ENCODE measurements at regions not wholly inside any gene's neighbourhood (a gene's known extent, or its start where the extent isn't known, plus 50 kb on each side); places are given as distances from the start of the nearest gene placed in this dataset.

DNA sequence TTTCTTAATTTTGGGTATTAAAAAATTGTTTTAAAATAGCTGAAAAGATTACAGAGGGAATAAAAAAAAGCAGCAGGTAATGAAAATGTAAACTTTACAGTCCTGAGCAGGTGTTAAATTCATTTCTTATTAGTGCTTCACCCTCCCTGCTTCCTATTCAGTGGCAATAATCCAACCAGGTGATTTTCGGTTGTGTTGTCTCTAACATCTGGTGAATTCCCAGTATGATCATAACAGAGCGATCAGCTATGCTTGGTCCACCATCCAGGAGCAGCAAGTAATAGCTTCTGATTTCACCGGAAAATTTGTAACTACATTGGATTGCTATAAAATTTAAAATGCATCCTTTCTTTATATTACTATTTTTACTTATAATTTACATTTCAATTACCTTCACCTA, 673.1 kb downstream of the SOCS6 start:
- H3K27ac ChIP-seq (ENCODE audit: low read depth in 2 of 2, low read length in 2 of 2), result no peak overlapping the region
- no peak for DNase-seq
- no peaks in the 10 kb centered on the region for H3K36me3 ChIP-seq (ENCODE audit: control insufficient read depth in 2 of 3, insufficient read depth in 3 of 3, low read length in 3 of 3)
- H3K27me3 ChIP-seq (ENCODE audit: control insufficient read depth, insufficient read depth, low read length), result no peaks in the 10 kb centered on the region
- H3K9ac ChIP-seq (ENCODE audit: low read length in 3 of 3), result no peak overlapping the region
- no peaks in the 10 kb centered on the region for H3K9me3 ChIP-seq (ENCODE audit: control insufficient read depth in 2 of 3, insufficient read depth in 1 of 3, low read length in 3 of 3)
- H3K4me1 ChIP-seq (ENCODE audit: control insufficient read depth in 2 of 3, insufficient read depth in 2 of 3, low read depth in 1 of 3, low read length in 3 of 3), result peaks cover 0 to 2% (median 0%) of the 10 kb centered on the region in 3 donors
- TF ChIP-seq, protein P1, sequence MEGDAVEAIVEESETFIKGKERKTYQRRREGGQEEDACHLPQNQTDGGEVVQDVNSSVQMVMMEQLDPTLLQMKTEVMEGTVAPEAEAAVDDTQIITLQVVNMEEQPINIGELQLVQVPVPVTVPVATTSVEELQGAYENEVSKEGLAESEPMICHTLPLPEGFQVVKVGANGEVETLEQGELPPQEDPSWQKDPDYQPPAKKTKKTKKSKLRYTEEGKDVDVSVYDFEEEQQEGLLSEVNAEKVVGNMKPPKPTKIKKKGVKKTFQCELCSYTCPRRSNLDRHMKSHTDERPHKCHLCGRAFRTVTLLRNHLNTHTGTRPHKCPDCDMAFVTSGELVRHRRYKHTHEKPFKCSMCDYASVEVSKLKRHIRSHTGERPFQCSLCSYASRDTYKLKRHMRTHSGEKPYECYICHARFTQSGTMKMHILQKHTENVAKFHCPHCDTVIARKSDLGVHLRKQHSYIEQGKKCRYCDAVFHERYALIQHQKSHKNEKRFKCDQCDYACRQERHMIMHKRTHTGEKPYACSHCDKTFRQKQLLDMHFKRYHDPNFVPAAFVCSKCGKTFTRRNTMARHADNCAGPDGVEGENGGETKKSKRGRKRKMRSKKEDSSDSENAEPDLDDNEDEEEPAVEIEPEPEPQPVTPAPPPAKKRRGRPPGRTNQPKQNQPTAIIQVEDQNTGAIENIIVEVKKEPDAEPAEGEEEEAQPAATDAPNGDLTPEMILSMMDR (IDR thresholded peaks at IDR 0.05; ENCODE audit: borderline replicate concordance, extremely low read depth, insufficient read depth), result no peak
- intact Hi-C loops (cut with DNase I), result no loop called here
- H3K4me3 ChIP-seq (ENCODE audit: low read length in 3 of 3), result no peak overlapping the region
- FAIRE-seq, result no peak

DNA sequence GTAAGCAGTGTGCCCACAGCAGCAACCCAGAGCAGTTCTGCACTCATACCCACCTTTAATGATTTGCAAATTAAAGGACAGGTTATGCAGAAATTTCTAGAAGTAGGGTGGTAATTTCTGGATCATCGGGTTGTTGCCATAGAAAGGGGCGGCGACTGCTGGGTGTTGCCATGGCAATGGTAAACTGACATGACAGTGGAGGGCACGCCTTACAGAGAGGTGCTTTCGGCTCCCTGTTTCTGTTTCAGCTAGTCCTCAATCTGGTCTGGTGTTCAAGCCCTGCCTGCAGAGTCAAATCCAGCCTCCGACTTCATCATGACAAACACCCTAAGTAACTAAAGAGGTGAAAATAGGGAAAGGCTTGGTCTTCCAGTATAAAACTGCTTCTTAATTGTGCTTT, 667.7 kb downstream of the SOCS6 start:
- no peak for FAIRE-seq
- Histone ChIP-seq H3K4me3 (ENCODE audit: low read length in 3 of 3) (no peak overlapping the region), H3K4me1 (ENCODE audit: control insufficient read depth in 2 of 3, insufficient read depth in 2 of 3, low read depth in 1 of 3, low read length in 3 of 3) (no peaks in the 10 kb centered on the region), H3K36me3 (ENCODE audit: control insufficient read depth in 2 of 3, insufficient read depth in 3 of 3, low read length in 3 of 3) (no peaks in the 10 kb centered on the region), H3K9ac (ENCODE audit: low read length in 3 of 3) (no peak overlapping the region), H3K27ac (ENCODE audit: low read depth in 2 of 2, low read length in 2 of 2) (no peak overlapping the region), H3K27me3 (ENCODE audit: control insufficient read depth, insufficient read depth, low read length) (no peaks in the 10 kb centered on the region), H3K9me3 (ENCODE audit: control insufficient read depth in 2 of 3, insufficient read depth in 1 of 3, low read length in 3 of 3) (no peaks in the 10 kb centered on the region)
- DNase-seq, result no peak
- TF ChIP-seq, protein P1 (IDR thresholded peaks at IDR 0.05; ENCODE audit: borderline replicate concordance, extremely low read depth, insufficient read depth), result no peak
- intact Hi-C loops (cut with DNase I), result no loop called here

DNA sequence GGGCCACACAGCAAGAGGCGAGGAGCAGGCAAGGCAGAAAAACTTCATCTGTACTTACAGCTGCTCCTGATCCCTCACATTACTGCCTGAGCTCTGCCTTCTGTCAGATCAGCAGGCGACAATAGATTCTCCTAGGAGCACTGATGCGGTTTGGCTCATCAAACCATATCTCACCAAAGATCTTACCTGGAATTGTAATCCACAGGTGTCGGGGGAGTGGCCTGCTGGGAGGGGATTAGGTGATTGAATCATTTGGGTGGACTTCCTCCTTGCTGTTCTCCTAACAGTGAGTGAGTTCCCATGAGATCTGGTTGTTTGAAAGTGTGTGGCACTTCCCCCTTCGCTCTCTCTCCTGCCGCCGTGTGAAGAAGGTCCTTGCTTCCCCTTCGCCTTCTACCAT, 647.3 kb downstream of the SOCS6 start:
- DNase-seq, result no peak
- no peaks in the 10 kb centered on the region for H3K36me3 ChIP-seq (ENCODE audit: control insufficient read depth in 2 of 3, insufficient read depth in 3 of 3, low read length in 3 of 3)
- no peaks in the 10 kb centered on the region for H3K27me3 ChIP-seq (ENCODE audit: control insufficient read depth, insufficient read depth, low read length)
- no peaks in the 10 kb centered on the region for H3K4me1 ChIP-seq (ENCODE audit: control insufficient read depth in 2 of 3, insufficient read depth in 2 of 3, low read depth in 1 of 3, low read length in 3 of 3)
- no peak overlapping the region for H3K9ac ChIP-seq (ENCODE audit: low read length in 3 of 3)
- FAIRE-seq, result no peak
- H3K27ac ChIP-seq (ENCODE audit: low read depth in 2 of 2, low read length in 2 of 2), result no peak overlapping the region
- no peaks in the 10 kb centered on the region for H3K9me3 ChIP-seq (ENCODE audit: control insufficient read depth in 2 of 3, insufficient read depth in 1 of 3, low read length in 3 of 3)
- intact Hi-C loops (cut with DNase I), result no loop called here
- TF ChIP-seq, protein P1 (IDR thresholded peaks at IDR 0.05; ENCODE audit: borderline replicate concordance, extremely low read depth, insufficient read depth), result no peak
- no peak overlapping the region for H3K4me3 ChIP-seq (ENCODE audit: low read length in 3 of 3)
